IMR-90 (cell line): ENCODE measurements at regions not wholly inside any gene's neighbourhood (a gene's known extent, or its start where the extent isn't known, plus 50 kb on each side); places are given as distances from the start of the nearest gene placed in this dataset.

Source experiments
- ATAC-seq: fragments of 200-7000 bp; cut with Tn5 transposase; 2 replicates; pipeline ENCODE4 v1.9.1; 2020; ENCODE audit warnings: low read depth, mild to moderate bottlenecking, moderate library complexity
- BruUV-seq: library from RNA; stranded (reverse); fragments of 400-500 nt; replicated peaks from 2 replicates; lab custom pipeline; 2021; lab: Mats Ljungman, UMichigan
- CTCF ChIA-PET: fragments of 300-600 bp; formaldehyde crosslinking; extraction: SDS; loops from one replicate; lab custom pipeline; 2021; ENCODE audit warnings: antibody characterized with exemption; lab: Yijun Ruan, JAX
- POLR2A ChIA-PET: fragments of 300-600 bp; sonication (Branson Sonifier 250); formaldehyde crosslinking; loops from one replicate; lab custom pipeline; 2022; ENCODE audit warnings: antibody characterized with exemption; ENCODE audit not compliant: unreplicated experiment; lab: Charles Lee
- DNase-seq: peaks from one replicate; pipeline ENCODE4 v3.0.0; 2013
- H2AFZ ChIP-seq: replicated peaks from 2 replicates; pipeline ENCODE3; 2013; ENCODE audit warnings: low read length, mild to moderate bottlenecking; ENCODE audit not compliant: poor library complexity
- H2AK5ac ChIP-seq: 2 replicates; pipeline ENCODE4 v1.6.1; 2013; ENCODE audit warnings: low read depth, low read length, inconsistent platforms
- H2AK9ac ChIP-seq: replicated peaks from 2 replicates; pipeline ENCODE3; 2013; ENCODE audit warnings: mild to moderate bottlenecking, low read depth, low read length, moderate library complexity; ENCODE audit not compliant: poor library complexity
- H2BK120ac ChIP-seq: 2 replicates; pipeline ENCODE4 v1.6.1; 2013; ENCODE audit warnings: low read depth, low read length, inconsistent platforms
- H2BK15ac ChIP-seq: 3 replicates; pipeline ENCODE4 v1.6.1; 2013; ENCODE audit warnings: low read depth, low read length, inconsistent platforms
- H2BK20ac ChIP-seq: 2 replicates; pipeline ENCODE4 v1.6.1; 2013; ENCODE audit warnings: low read depth, mild to moderate bottlenecking, inconsistent platforms, low read length, moderate library complexity
- H2BK5ac ChIP-seq: 2 replicates; pipeline ENCODE4 v1.6.1; 2013; ENCODE audit warnings: mild to moderate bottlenecking, low read depth, low read length, inconsistent platforms; ENCODE audit not compliant: poor library complexity, severe bottlenecking
- H3K14ac ChIP-seq: replicated peaks from 2 replicates; pipeline ENCODE4 v1.6.1; 2013; ENCODE audit warnings: low read depth, low read length, inconsistent platforms
- H3K18ac ChIP-seq: 2 replicates; pipeline ENCODE4 v1.6.1; 2013; ENCODE audit warnings: low read depth, low read length, control low read depth
- H3K23ac ChIP-seq: 2 replicates; pipeline ENCODE4 v1.6.1; 2013; ENCODE audit warnings: low read depth, low read length, inconsistent platforms
- H3K27ac ChIP-seq: 2 replicates; pipeline ENCODE4 v1.5.1; 2013; ENCODE audit warnings: mild to moderate bottlenecking, control low read depth, low read length; ENCODE audit not compliant: insufficient read depth
- H3K27me3 ChIP-seq: 2 replicates; pipeline ENCODE4 v1.6.1; 2013; ENCODE audit warnings: low read length; ENCODE audit not compliant: control insufficient read depth, insufficient read depth
- H3K36me3 ChIP-seq: 2 replicates; pipeline ENCODE4 v1.6.1; 2013; ENCODE audit warnings: low read length, mixed read lengths; ENCODE audit not compliant: control insufficient read depth, insufficient read depth
- H3K4ac ChIP-seq: 2 replicates; pipeline ENCODE4 v1.6.1; 2013; ENCODE audit warnings: low read depth, low read length, inconsistent platforms
- H3K4me1 ChIP-seq: 2 replicates; pipeline ENCODE4 v1.6.1; 2013; ENCODE audit warnings: low read length, mixed read lengths; ENCODE audit not compliant: control insufficient read depth, insufficient read depth
- H3K4me2 ChIP-seq: 2 replicates; pipeline ENCODE4 v1.6.1; 2013; ENCODE audit warnings: low read depth, mild to moderate bottlenecking, control low read depth, low read length, moderate library complexity
- H3K4me3 ChIP-seq: 2 replicates; pipeline ENCODE4 v1.5.1; 2013; ENCODE audit warnings: low read depth, mild to moderate bottlenecking, control low read depth, low read length, moderate library complexity; ENCODE audit not compliant: insufficient read depth
- H3K56ac ChIP-seq: 2 replicates; pipeline ENCODE4 v1.6.1; 2013; ENCODE audit warnings: low read length, inconsistent platforms; ENCODE audit not compliant: insufficient read depth; ENCODE audit errors: extremely low read depth
- H3K79me1 ChIP-seq, 2 experiments: 2 replicates each; pipeline ENCODE4 v1.6.1; 2013; ENCODE audit warnings: low read length in 2 of 2, inconsistent platforms in 1 of 2, low read depth in 1 of 2
- H3K9ac ChIP-seq: 2 replicates; pipeline ENCODE4 v1.6.1; 2013; ENCODE audit warnings: low read depth, low read length, control low read depth
- H3K9me1 ChIP-seq: 2 replicates; pipeline ENCODE4 v1.6.1; 2013; ENCODE audit warnings: low read length, inconsistent platforms; ENCODE audit not compliant: insufficient read depth
- H3K9me3 ChIP-seq: 2 replicates; pipeline ENCODE4 v1.6.1; 2013; ENCODE audit warnings: low read length; ENCODE audit not compliant: control insufficient read depth, insufficient read depth
- H4K20me1 ChIP-seq: 2 replicates; pipeline ENCODE4 v1.6.1; 2013; ENCODE audit warnings: low read length, inconsistent platforms; ENCODE audit not compliant: insufficient read depth
- H4K5ac ChIP-seq: 2 replicates; pipeline ENCODE4 v1.6.1; 2013; ENCODE audit warnings: mild to moderate bottlenecking, low read depth, low read length, control low read depth
- H4K8ac ChIP-seq, 2 experiments: 2 replicates each; pipeline ENCODE4 v1.6.1; 2013; ENCODE audit warnings: low read depth in 2 of 2, low read length in 2 of 2, control low read depth in 1 of 2, inconsistent platforms in 1 of 2
- H4K91ac ChIP-seq: 2 replicates; pipeline ENCODE4 v1.6.1; 2013; ENCODE audit warnings: low read depth, low read length, inconsistent platforms; ENCODE audit not compliant: insufficient read depth
- BHLHE40 ChIP-seq: fragments of 150-350 bp; IDR thresholded peaks from 2 replicates; pipeline ENCODE4 v1.6.1; 2016; ENCODE audit warnings: mild to moderate bottlenecking, low read depth, low read length
- CEBPB ChIP-seq: IDR thresholded peaks from 2 replicates; pipeline ENCODE4 v1.6.1; 2012; ENCODE audit warnings: low read depth, low read length, improper control_type of control experiment
- CHD1 ChIP-seq: IDR thresholded peaks from 2 replicates; pipeline ENCODE4 v1.6.1; 2012; ENCODE audit warnings: low read depth, low read length, improper control_type of control experiment
- CTCF ChIP-seq: conservative IDR thresholded peaks from 2 replicates; pipeline ENCODE4 v1.5.1; 2012; ENCODE audit warnings: mild to moderate bottlenecking, low read depth, low read length, improper control_type of control experiment
- ELK1 ChIP-seq: fragments of 150-350 bp; IDR thresholded peaks from 2 replicates; pipeline ENCODE4 v1.6.1; 2016; ENCODE audit warnings: low read depth, mild to moderate bottlenecking, low read length, moderate library complexity, borderline replicate concordance
- FOS ChIP-seq: fragments of 150-350 bp; IDR thresholded peaks from 2 replicates; pipeline ENCODE4 v1.6.1; 2016; ENCODE audit warnings: low read depth, low read length
- MAFK ChIP-seq: IDR thresholded peaks from 2 replicates; pipeline ENCODE4 v1.6.1; 2012; ENCODE audit warnings: low read depth, low read length, improper control_type of control experiment
- MAZ ChIP-seq: IDR thresholded peaks from 2 replicates; pipeline ENCODE4 v1.6.1; 2012; ENCODE audit warnings: low read depth, mild to moderate bottlenecking, low read length, improper control_type of control experiment, moderate library complexity, borderline replicate concordance
- MXI1 ChIP-seq: IDR thresholded peaks from 2 replicates; pipeline ENCODE4 v1.6.1; 2012; ENCODE audit warnings: low read depth, mild to moderate bottlenecking, low read length, moderate library complexity, borderline replicate concordance
- NFE2L2 ChIP-seq: fragments of 150-350 bp; IDR thresholded peaks from 2 replicates; pipeline ENCODE4 v1.6.1; 2016; ENCODE audit warnings: low read depth, mild to moderate bottlenecking, low read length
- POLR2A ChIP-seq: IDR thresholded peaks from 2 replicates; pipeline ENCODE4 v1.6.1; 2012; ENCODE audit warnings: mild to moderate bottlenecking, low read depth, low read length
- RAD21 ChIP-seq: IDR thresholded peaks from 2 replicates; pipeline ENCODE4 v1.6.1; 2012; ENCODE audit warnings: low read length, improper control_type of control experiment
- RCOR1 ChIP-seq: IDR thresholded peaks from 2 replicates; pipeline ENCODE4 v1.6.1; 2012; ENCODE audit warnings: mild to moderate bottlenecking, low read length, improper control_type of control experiment; ENCODE audit not compliant: insufficient replicate concordance
- RFX5 ChIP-seq: IDR thresholded peaks from 2 replicates; pipeline ENCODE4 v1.8.0; 2012; ENCODE audit warnings: low read depth, mild to moderate bottlenecking, low read length, moderate library complexity
- SMC3 ChIP-seq: fragments of 150-350 bp; IDR thresholded peaks from 2 replicates; pipeline ENCODE4 v1.6.1; 2016; ENCODE audit warnings: low read depth, mild to moderate bottlenecking, antibody characterized with exemption, low read length, moderate library complexity
- USF2 ChIP-seq: fragments of 150-350 bp; IDR thresholded peaks from 2 replicates; pipeline ENCODE4 v1.6.1; 2017; ENCODE audit warnings: mild to moderate bottlenecking, antibody characterized with exemption, low read length, low read depth
- WGBS, 2 experiments: methylation state at CpG; one replicate each; pipeline versions ENCODE4 v1.1.5 to v1.1.7; 2013; ENCODE audit warnings: missing lambda C conversion rate in 2 of 2; ENCODE audit not compliant: insufficient read length in 1 of 2; ENCODE audit errors: extremely low coverage in 2 of 2; 5-methylcytosine and 5-hydroxymethylcytosine counted together
- dilution Hi-C: fragments of 300-500 bp; cut with HindIII; formaldehyde crosslinking; loops from one replicate; pipeline ENCODE4 v1.14.3; 2018; ENCODE audit warnings: low sequenced_read_pairs; ENCODE audit not compliant: unreplicated experiment
- in situ Hi-C: fragments of 300-500 bp; cut with MboI; formaldehyde crosslinking; loops from 3 replicates; pipeline ENCODE4 v1.14.3; 2019; ENCODE audit warnings: low sequenced_read_pairs, inconsistent platforms, mixed read lengths
- intact Hi-C: fragments of 100-400 bp; cut with micrococcal nuclease; formaldehyde crosslinking; loops from 2 replicates; pipeline ENCODE4 v1.10.0; 2022

- Histone ChIP-seq H3K4ac (no peak overlapping the region), H4K20me1 (no peaks in the 10 kb centered on the region), H3K27me3 (no peaks in the 10 kb centered on the region), H3K14ac (no peak overlapping the region), H3K4me2 (no peak overlapping the region), H4K91ac (no peak overlapping the region), H4K8ac (no peak overlapping the region), H3K36me3 (no peaks in the 10 kb centered on the region), H3K4me3 (no peak overlapping the region), H2AK9ac (no peak overlapping the region), H4K5ac (no peak overlapping the region), H2AFZ (no peak overlapping the region), H3K9me3 (no peaks in the 10 kb centered on the region), H2BK120ac (no peak overlapping the region), H2AK5ac (no peak overlapping the region), H3K23ac (no peak overlapping the region), H2BK15ac (no peak overlapping the region), H3K9ac (no peak overlapping the region), H3K27ac (no peak overlapping the region), H2BK20ac (no peak overlapping the region), H3K56ac (no peak overlapping the region), H3K4me1 (no peaks in the 10 kb centered on the region; the same call in 1 of the 2 replicates), H3K18ac (peak overlapping the region; percentile 21; the same call in 1 of the 2 replicates), H3K79me1 (no peaks in the 10 kb centered on the region), H3K9me1 (no peaks in the 10 kb centered on the region), H2BK5ac (no peak overlapping the region)
- WGBS, 2 experiments = no CpG with 5 or more reads among the region's 5 CpGs
- ATAC-seq (no peak; the same call in 1 of the 2 replicates), DNase-seq (peak; percentile 23)
- in situ Hi-C loops (no loop called here), dilution Hi-C loops (no loop called here), intact Hi-C loops (loop anchor here (10.0 kb wide), 1 partner anchor 439 kb away; the partner anchor contains the start of gene TLE1)
- POLR2A ChIA-PET = no interaction called here
- BruUV-seq = no TSS peak
- TF ChIP-seq CHD1 (no peak), MAFK (no peak), BHLHE40 (no peak), RFX5 (no peak), MAZ (no peak), RAD21 (no peak), RCOR1 (no peak), FOS (no peak), NFE2L2 (no peak), CEBPB (no peak), POLR2A (no peak), MXI1 (no peak), USF2 (no peak), CTCF (no peak), ELK1 (no peak), SMC3 (no peak)
- CTCF ChIA-PET = no interaction called here
Measured at GRCh38 chr9:81245254-81245956, 443.9 kb downstream of the TLE1 start.
